RKO (cell line): ENCODE measurements at regions not wholly inside any gene's neighbourhood (a gene's known extent, or its start where the extent isn't known, plus 50 kb on each side); places are given as distances from the start of the nearest gene placed in this dataset.

Experiments
- DNase-seq: peaks from one replicate; pipeline ENCODE4 v3.0.0-alpha.2; 2016; ENCODE audit warnings: low spot score

GRCh38 chr7:25815711-25816110 lies 336.3 kb upstream of the NFE2L3 start:
- DNase-seq = no peak

GRCh38 chr7:25820432-25821040 lies 331.5 kb upstream of the NFE2L3 start:
- peak; percentile 20 for DNase-seq

- no peak for DNase-seq
Observed at GRCh38 chr7:25821225-25821624, 330.8 kb upstream of the NFE2L3 start.

GRCh38 chr7:25822823-25823222 lies 329.2 kb upstream of the NFE2L3 start:
- no peak for DNase-seq

GRCh38 chr7:25823571-25823970 lies 328.4 kb upstream of the NFE2L3 start:
- DNase-seq = no peak

- DNase-seq = no peak
Observed at GRCh38 chr7:25828468-25828867, 323.5 kb upstream of the NFE2L3 start.

- no peak for DNase-seq
Observed at GRCh38 chr7:25829663-25830062, 322.3 kb upstream of the NFE2L3 start.

- DNase-seq = no peak
Observed at GRCh38 chr7:25830215-25830614, 321.8 kb upstream of the NFE2L3 start.

- DNase-seq = no peak
Observed at GRCh38 chr7:25831062-25831691, 320.8 kb upstream of the NFE2L3 start.

- DNase-seq = no peak
Observed at GRCh38 chr7:25831831-25832411, 320.1 kb upstream of the NFE2L3 start.

- DNase-seq = no peak
Observed at GRCh38 chr7:25832456-25832855, 319.5 kb upstream of the NFE2L3 start.

- no peak for DNase-seq
Observed at GRCh38 chr7:25832929-25833328, 319.1 kb upstream of the NFE2L3 start.

- DNase-seq = no peak
Observed at GRCh38 chr7:25834050-25834449, 317.9 kb upstream of the NFE2L3 start.

GRCh38 chr7:25835197-25835596 lies 316.8 kb upstream of the NFE2L3 start:
- no peak for DNase-seq

GRCh38 chr7:25839084-25839769 lies 312.8 kb upstream of the NFE2L3 start:
- no peak for DNase-seq

- no peak for DNase-seq
Observed at GRCh38 chr7:25840209-25840792, 311.7 kb upstream of the NFE2L3 start.

- no peak for DNase-seq
Observed at GRCh38 chr7:25841575-25841974, 310.4 kb upstream of the NFE2L3 start.

- DNase-seq = no peak
Observed at GRCh38 chr7:25842201-25842733, 309.7 kb upstream of the NFE2L3 start.

GRCh38 chr7:25843467-25843866 lies 308.5 kb upstream of the NFE2L3 start:
- no peak for DNase-seq

GRCh38 chr7:25844102-25844870 lies 307.7 kb upstream of the NFE2L3 start:
- DNase-seq = no peak

- no peak for DNase-seq
Observed at GRCh38 chr7:25845464-25845863, 306.5 kb upstream of the NFE2L3 start.

GRCh38 chr7:25846722-25847121 lies 305.3 kb upstream of the NFE2L3 start:
- no peak for DNase-seq
